ENCODE measurements at regions not wholly inside any gene's neighbourhood (a gene's known extent, or its start where the extent isn't known, plus 50 kb on each side); places are given as distances from the start of the nearest gene placed in this dataset.

DNA sequence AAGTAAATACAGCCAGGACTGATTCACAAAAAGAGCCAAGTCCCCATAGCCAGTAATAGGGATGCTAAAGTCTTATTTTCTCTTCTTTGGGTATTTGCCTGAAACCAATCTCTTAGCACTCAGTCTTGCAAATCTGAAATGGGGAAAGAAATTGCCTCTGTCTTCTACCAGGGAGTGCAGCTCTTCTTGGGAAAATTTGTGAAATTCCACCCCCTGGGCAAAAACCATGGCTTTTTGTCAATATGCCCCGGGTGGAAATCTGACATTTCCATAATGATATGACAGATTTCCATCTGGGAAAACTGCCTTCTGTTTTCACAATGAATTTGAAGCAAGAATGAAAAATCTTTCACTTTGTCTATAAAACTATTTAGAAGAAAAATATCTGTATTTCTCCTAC lies 628.1 kb downstream of the BCL11A start:
- TF ChIP-seq, protein P1, sequence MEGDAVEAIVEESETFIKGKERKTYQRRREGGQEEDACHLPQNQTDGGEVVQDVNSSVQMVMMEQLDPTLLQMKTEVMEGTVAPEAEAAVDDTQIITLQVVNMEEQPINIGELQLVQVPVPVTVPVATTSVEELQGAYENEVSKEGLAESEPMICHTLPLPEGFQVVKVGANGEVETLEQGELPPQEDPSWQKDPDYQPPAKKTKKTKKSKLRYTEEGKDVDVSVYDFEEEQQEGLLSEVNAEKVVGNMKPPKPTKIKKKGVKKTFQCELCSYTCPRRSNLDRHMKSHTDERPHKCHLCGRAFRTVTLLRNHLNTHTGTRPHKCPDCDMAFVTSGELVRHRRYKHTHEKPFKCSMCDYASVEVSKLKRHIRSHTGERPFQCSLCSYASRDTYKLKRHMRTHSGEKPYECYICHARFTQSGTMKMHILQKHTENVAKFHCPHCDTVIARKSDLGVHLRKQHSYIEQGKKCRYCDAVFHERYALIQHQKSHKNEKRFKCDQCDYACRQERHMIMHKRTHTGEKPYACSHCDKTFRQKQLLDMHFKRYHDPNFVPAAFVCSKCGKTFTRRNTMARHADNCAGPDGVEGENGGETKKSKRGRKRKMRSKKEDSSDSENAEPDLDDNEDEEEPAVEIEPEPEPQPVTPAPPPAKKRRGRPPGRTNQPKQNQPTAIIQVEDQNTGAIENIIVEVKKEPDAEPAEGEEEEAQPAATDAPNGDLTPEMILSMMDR (IDR thresholded peaks at IDR 0.05; ENCODE audit: insufficient read depth, low read length, poor library complexity, severe bottlenecking), result no peak
- TF ChIP-seq EZH2phosphoT487 (conservative IDR thresholded peaks at IDR 0.05; ENCODE audit: low read length), result no peak
